Loucy (cell line): ENCODE measurements at regions not wholly inside any gene's neighbourhood (a gene's known extent, or its start where the extent isn't known, plus 50 kb on each side); places are given as distances from the start of the nearest gene placed in this dataset.

Source experiments
- H2AFZ ChIP-seq: fragments of 200-600 bp; sonication (generic); 2 replicates; pipeline ENCODE4 v1.6.0; 2016; ENCODE audit warnings: antibody characterized with exemption, mild to moderate bottlenecking, low read length, moderate library complexity
- H3F3A ChIP-seq: fragments of 200-600 bp; 2 replicates; pipeline ENCODE4 v1.6.0; 2016; ENCODE audit warnings: antibody characterized with exemption, low read depth, mild to moderate bottlenecking
- H3K27me3 ChIP-seq: fragments of 200-600 bp; sonication (generic); 2 replicates; pipeline ENCODE4 v1.6.1; 2014; ENCODE audit warnings: low read length, mild to moderate bottlenecking; ENCODE audit not compliant: insufficient read depth, poor library complexity, severe bottlenecking
- H3K36me3 ChIP-seq: fragments of 200-600 bp; sonication (generic); 2 replicates; pipeline ENCODE4 v1.6.1; 2016; ENCODE audit warnings: low read length; ENCODE audit not compliant: insufficient read depth
- H3K4me1 ChIP-seq: fragments of 200-600 bp; sonication (generic); 2 replicates; pipeline ENCODE4 v1.5.1; 2014; ENCODE audit warnings: low read length, mild to moderate bottlenecking; ENCODE audit not compliant: insufficient read depth, poor library complexity, severe bottlenecking
- H3K4me2 ChIP-seq: fragments of 200-600 bp; sonication (generic); 2 replicates; pipeline ENCODE4 v1.6.0; 2014; ENCODE audit warnings: antibody characterized with exemption, low read length, low read depth, mild to moderate bottlenecking; ENCODE audit not compliant: poor library complexity, severe bottlenecking
- H3K4me3 ChIP-seq: fragments of 200-600 bp; sonication (generic); 2 replicates; pipeline ENCODE4 v1.5.1; 2014; ENCODE audit warnings: low read length, mild to moderate bottlenecking, mixed read lengths; ENCODE audit not compliant: poor library complexity, severe bottlenecking
- H3K79me2 ChIP-seq: fragments of 200-600 bp; sonication (generic); 2 replicates; pipeline ENCODE4 v1.6.1; 2014; ENCODE audit warnings: low read length; ENCODE audit not compliant: insufficient read depth
- H3K9ac ChIP-seq: fragments of 200-600 bp; sonication (generic); 2 replicates; pipeline ENCODE4 v1.6.0; 2014; ENCODE audit warnings: mild to moderate bottlenecking, low read depth, low read length, moderate library complexity; ENCODE audit not compliant: poor library complexity, severe bottlenecking
- H3K9me2 ChIP-seq: fragments of 200-600 bp; sonication (generic); replicated peaks from 2 replicates; pipeline ENCODE4 v1.6.1; 2016; ENCODE audit warnings: low read depth, low read length, mixed read lengths
- H3K9me3 ChIP-seq: fragments of 200-600 bp; sonication (generic); 2 replicates; pipeline ENCODE4 v1.6.1; 2014; ENCODE audit warnings: mild to moderate bottlenecking, antibody characterized with exemption, low read length, low read depth; ENCODE audit not compliant: insufficient read depth
- H4K20me1 ChIP-seq: fragments of 200-600 bp; sonication (generic); 2 replicates; pipeline ENCODE4 v1.6.0; 2014; ENCODE audit warnings: antibody characterized with exemption, low read length, mild to moderate bottlenecking; ENCODE audit not compliant: insufficient read depth, poor library complexity, severe bottlenecking
- CTCF ChIP-seq: fragments of 200-600 bp; sonication (generic); conservative IDR thresholded peaks from 2 replicates; pipeline ENCODE4 v1.5.1; 2014; ENCODE audit warnings: mild to moderate bottlenecking, antibody characterized with exemption, low read length
- EZH2phosphoT487 ChIP-seq: fragments of 200-600 bp; IDR thresholded peaks from 2 replicates; pipeline ENCODE4 v1.6.1; 2018; ENCODE audit warnings: antibody characterized with exemption, mild to moderate bottlenecking, moderate library complexity, borderline replicate concordance

GRCh38 chr6:148157841-148158240 lies 184.8 kb upstream of the SASH1 start:
- no peak overlapping the region for H2AFZ ChIP-seq
- no peaks in the 10 kb centered on the region for H3K27me3 ChIP-seq

GRCh38 chr6:148164645-148165044 lies 178.0 kb upstream of the SASH1 start:
- Histone ChIP-seq H3K79me2 (no peaks in the 10 kb centered on the region), H4K20me1 (no peaks in the 10 kb centered on the region), H3K9me2 (no peaks in the 10 kb centered on the region), H3K4me3 (no peak overlapping the region), H3K9me3 (no peaks in the 10 kb centered on the region), H3F3A (no peaks in the 10 kb centered on the region), H3K36me3 (no peaks in the 10 kb centered on the region), H2AFZ (no peak overlapping the region), H3K4me2 (no peak overlapping the region), H3K9ac (no peak overlapping the region), H3K4me1 (no peaks in the 10 kb centered on the region), H3K27me3 (no peaks in the 10 kb centered on the region)
- TF ChIP-seq EZH2phosphoT487, result no peak
- TF ChIP-seq CTCF, result no peak

More at GRCh38 chr6:148157841-148158240, 184.8 kb upstream of the SASH1 start:
- no peaks in the 10 kb centered on the region for H3F3A ChIP-seq
- no peak overlapping the region for H3K9ac ChIP-seq
- H3K9me3 ChIP-seq, result no peaks in the 10 kb centered on the region
- TF ChIP-seq EZH2phosphoT487 (no peak), CTCF (no peak)
- no peaks in the 10 kb centered on the region for H3K4me1 ChIP-seq
- no peak overlapping the region for H3K4me2 ChIP-seq
- no peaks in the 10 kb centered on the region for H4K20me1 ChIP-seq
- H3K9me2 ChIP-seq, result no peaks in the 10 kb centered on the region
- H3K4me3 ChIP-seq, result no peak overlapping the region
- no peaks in the 10 kb centered on the region for H3K79me2 ChIP-seq
- no peaks in the 10 kb centered on the region for H3K36me3 ChIP-seq

- H2AFZ ChIP-seq, result no peak overlapping the region
- H3K9me3 ChIP-seq, result no peaks in the 10 kb centered on the region
- H3K9ac ChIP-seq, result no peak overlapping the region
- H3F3A ChIP-seq, result no peaks in the 10 kb centered on the region
- H3K27me3 ChIP-seq, result no peaks in the 10 kb centered on the region
- no peaks in the 10 kb centered on the region for H3K36me3 ChIP-seq
- H4K20me1 ChIP-seq, result no peaks in the 10 kb centered on the region
- no peak overlapping the region for H3K4me3 ChIP-seq
- no peaks in the 10 kb centered on the region for H3K79me2 ChIP-seq
- TF ChIP-seq CTCF (peak; percentile 76), EZH2phosphoT487 (no peak)
- no peaks in the 10 kb centered on the region for H3K4me1 ChIP-seq
- no peaks in the 10 kb centered on the region for H3K9me2 ChIP-seq
- H3K4me2 ChIP-seq, result no peak overlapping the region
These were observed 176.2 kb upstream of the SASH1 start for GRCh38 chr6:148166339-148166968.
